PC-3 (cell line): ENCODE measurements at regions not wholly inside any gene's neighbourhood (a gene's known extent, or its start where the extent isn't known, plus 50 kb on each side); places are given as distances from the start of the nearest gene placed in this dataset.

Source experiments
- ATAC-seq: fragments of 200-7000 bp; cut with Tn5 transposase; 2 replicates; pipeline ENCODE4 v1.9.1; 2020; ENCODE audit warnings: mild to moderate bottlenecking, moderate library complexity
- BruUV-seq: library from RNA; stranded (reverse); fragments of 400-500 nt; replicated peaks from 2 replicates; lab custom pipeline; 2021; lab: Mats Ljungman, UMichigan
- CTCF ChIA-PET: fragments of 300-600 bp; sonication (Branson Sonifier 250); formaldehyde crosslinking; loops from one replicate; lab custom pipeline; 2022; ENCODE audit warnings: antibody characterized with exemption; lab: Charles Lee
- POLR2A ChIA-PET: fragments of 300-600 bp; sonication (Branson Sonifier 250); formaldehyde crosslinking; loops from one replicate; lab custom pipeline; 2022; ENCODE audit warnings: antibody characterized with exemption; ENCODE audit not compliant: unreplicated experiment; lab: Charles Lee
- DNase-seq: peaks from one replicate; pipeline ENCODE4 v3.0.0-alpha.2; 2015
- H2AFZ ChIP-seq: fragments of 300-600 bp; sonication (generic); 2 replicates; pipeline ENCODE4 v1.6.0; 2016; ENCODE audit warnings: antibody characterized with exemption, low read length
- H3F3A ChIP-seq: fragments of 300-600 bp; sonication (generic); one replicate; pipeline ENCODE4 v1.6.0; 2017; ENCODE audit warnings: antibody characterized with exemption, low read length, control low read depth, mild to moderate bottlenecking; ENCODE audit not compliant: unreplicated experiment
- H3K27ac ChIP-seq: fragments of 300-600 bp; sonication (generic); 2 replicates; pipeline ENCODE4 v1.5.1; 2016; ENCODE audit warnings: mild to moderate bottlenecking, low read length
- H3K27me3 ChIP-seq: fragments of 300-600 bp; sonication (generic); 2 replicates; pipeline ENCODE4 v1.6.1; 2016; ENCODE audit warnings: low read length, mixed read lengths
- H3K36me3 ChIP-seq: fragments of 300-600 bp; sonication (generic); 2 replicates; pipeline ENCODE4 v1.6.1; 2016; ENCODE audit warnings: low read depth, mixed run types, low read length, mixed read lengths
- H3K4me1 ChIP-seq: fragments of 300-600 bp; sonication (generic); 2 replicates; pipeline ENCODE4 v1.5.1; 2016; ENCODE audit warnings: low read length; ENCODE audit not compliant: insufficient read depth
- H3K4me2 ChIP-seq: fragments of 300-600 bp; sonication (generic); 2 replicates; pipeline ENCODE4 v1.6.0; 2016; ENCODE audit warnings: low read length
- H3K4me3 ChIP-seq: fragments of 300-600 bp; sonication (generic); 2 replicates; pipeline ENCODE4 v1.5.1; 2016; ENCODE audit warnings: mild to moderate bottlenecking, low read length, mixed read lengths
- H3K79me2 ChIP-seq: fragments of 300-600 bp; sonication (generic); 2 replicates; pipeline ENCODE4 v1.6.1; 2017; ENCODE audit warnings: low read length, mixed read lengths
- H3K9ac ChIP-seq: fragments of 300-600 bp; sonication (generic); 2 replicates; pipeline ENCODE4 v1.6.0; 2016; ENCODE audit warnings: mild to moderate bottlenecking, low read length
- H3K9me2 ChIP-seq: fragments of 300-600 bp; sonication (generic); replicated peaks from 2 replicates; pipeline ENCODE4 v1.6.1; 2016; ENCODE audit warnings: mixed run types, low read length, mixed read lengths
- H3K9me3 ChIP-seq: fragments of 300-600 bp; sonication (generic); 2 replicates; pipeline ENCODE4 v1.6.1; 2016; ENCODE audit warnings: low read length, mixed read lengths
- H4K20me1 ChIP-seq: fragments of 300-600 bp; sonication (generic); 2 replicates; pipeline ENCODE4 v1.6.1; 2016; ENCODE audit warnings: low read length, mixed read lengths
- CTCF ChIP-seq: fragments of 300-600 bp; sonication (generic); conservative IDR thresholded peaks from 2 replicates; pipeline ENCODE4 v1.5.1; 2017; ENCODE audit warnings: antibody characterized with exemption, low read depth, mild to moderate bottlenecking, low read length
- EZH2 ChIP-seq: fragments of 300-600 bp; sonication (generic); IDR thresholded peaks from one replicate; pipeline ENCODE4 v1.6.1; 2017; ENCODE audit warnings: antibody characterized with exemption, mild to moderate bottlenecking, low read length; ENCODE audit not compliant: unreplicated experiment
- EZH2phosphoT487 ChIP-seq: fragments of 300-600 bp; sonication (generic); IDR thresholded peaks from 2 replicates; pipeline ENCODE4 v1.6.1; 2018; ENCODE audit warnings: mild to moderate bottlenecking, antibody characterized with exemption, low read length, borderline replicate concordance
- intact Hi-C: fragments of 100-400 bp; cut with micrococcal nuclease; formaldehyde crosslinking; loops from 2 replicates; pipeline ENCODE4 v1.9.0; 2023

GRCh38 chr2:14239605-14240004 lies 392.9 kb upstream of the LRATD1 start:
- Histone ChIP-seq H3K9ac (no peak overlapping the region), H3K9me2 (no peaks in the 10 kb centered on the region), H3K79me2 (no peaks in the 10 kb centered on the region), H3K4me3 (no peak overlapping the region), H3K4me1 (no peaks in the 10 kb centered on the region), H3K27me3 (no peaks in the 10 kb centered on the region), H2AFZ (no peak overlapping the region), H4K20me1 (no peaks in the 10 kb centered on the region), H3K4me2 (no peak overlapping the region), H3F3A (no peaks in the 10 kb centered on the region), H3K27ac (no peak overlapping the region), H3K36me3 (no peaks in the 10 kb centered on the region), H3K9me3 (no peaks in the 10 kb centered on the region)
- ChIA-PET CTCF (no interaction called here), POLR2A (no interaction called here)
- intact Hi-C loops: no loop called here
- BruUV-seq: no TSS peak
- no peak for DNase-seq
- ATAC-seq: no peak
- TF ChIP-seq EZH2phosphoT487 (no peak), CTCF (no peak), EZH2 (no peak)

- BruUV-seq: no TSS peak
- Histone ChIP-seq H3K4me1 (no peaks in the 10 kb centered on the region), H3K9me3 (no peaks in the 10 kb centered on the region), H3K9ac (no peak overlapping the region), H3K9me2 (no peaks in the 10 kb centered on the region), H3F3A (no peaks in the 10 kb centered on the region), H4K20me1 (no peaks in the 10 kb centered on the region), H3K4me2 (no peak overlapping the region), H3K79me2 (no peaks in the 10 kb centered on the region), H3K4me3 (no peak overlapping the region), H3K27me3 (no peaks in the 10 kb centered on the region), H2AFZ (no peak overlapping the region), H3K27ac (no peak overlapping the region), H3K36me3 (no peaks in the 10 kb centered on the region)
- POLR2A ChIA-PET: no interaction called here
- ATAC-seq: no peak
- no peak for TF ChIP-seq EZH2
- no peak for TF ChIP-seq CTCF
- no peak for TF ChIP-seq EZH2phosphoT487
- no peak for DNase-seq
- intact Hi-C loops: no loop called here
- CTCF ChIA-PET: no interaction called here
Observed at GRCh38 chr2:14240868-14241267, 391.6 kb upstream of the LRATD1 start.

- Histone ChIP-seq H2AFZ (no peak overlapping the region), H3K4me1 (no peaks in the 10 kb centered on the region), H3F3A (no peaks in the 10 kb centered on the region), H4K20me1 (no peaks in the 10 kb centered on the region), H3K4me3 (no peak overlapping the region), H3K27ac (no peak overlapping the region), H3K9me2 (no peaks in the 10 kb centered on the region), H3K9ac (no peak overlapping the region), H3K36me3 (no peaks in the 10 kb centered on the region), H3K9me3 (no peaks in the 10 kb centered on the region), H3K79me2 (no peaks in the 10 kb centered on the region), H3K4me2 (no peak overlapping the region), H3K27me3 (no peaks in the 10 kb centered on the region)
- no TSS peak for BruUV-seq
- TF ChIP-seq EZH2 (no peak), EZH2phosphoT487 (no peak), CTCF (no peak)
- ATAC-seq (no peak), DNase-seq (no peak)
- CTCF ChIA-PET: no interaction called here
- intact Hi-C loops: no loop called here
- POLR2A ChIA-PET: no interaction called here
Observed at GRCh38 chr2:14245901-14246300, 386.6 kb upstream of the LRATD1 start.
